ENCODE measurements at regions not wholly inside any gene's neighbourhood (a gene's known extent, or its start where the extent isn't known, plus 50 kb on each side); places are given as distances from the start of the nearest gene placed in this dataset.

DNA sequence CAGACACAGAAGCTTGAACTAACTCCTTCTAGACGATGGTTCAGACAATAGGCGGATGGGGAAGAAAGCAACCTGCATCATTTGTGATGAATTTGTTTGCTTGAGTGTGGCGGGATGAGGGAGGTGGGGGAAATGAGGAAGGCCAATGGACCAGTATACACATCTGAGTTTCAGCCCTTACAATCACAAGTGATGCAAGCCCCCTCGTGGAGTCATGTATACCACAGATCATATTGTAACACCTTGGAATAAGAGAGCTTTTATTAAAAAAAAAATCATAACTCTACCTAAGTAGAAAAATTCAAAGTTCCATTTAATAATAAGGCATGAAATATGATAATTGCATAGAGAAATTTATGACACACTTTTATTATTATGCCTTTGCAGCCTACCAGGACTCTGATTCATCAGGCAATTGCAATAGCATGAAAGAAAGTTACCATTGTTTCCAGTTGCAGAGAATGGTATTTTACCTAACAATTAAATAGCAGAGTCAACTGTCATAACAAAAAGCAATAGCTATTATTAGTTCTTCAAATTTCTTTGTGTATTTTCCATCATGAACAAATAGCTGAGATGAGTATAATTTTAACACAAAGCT, 230.2 kb upstream of the AKR1E2 start:
- DNase-seq = no peak
- peaks cover 8% of the 10 kb centered on the region for H3K27me3 Mint-ChIP-seq
- H3K4me3 Mint-ChIP-seq = no peak overlapping the region
- TF ChIP-seq CTCF (IDR thresholded peaks at IDR 0.05) = no peak
- ATAC-seq = no peak
- H3K36me3 Mint-ChIP-seq (ENCODE audit: low read depth) = no peaks in the 10 kb centered on the region
- intact Hi-C loops (cut with micrococcal nuclease) = no loop called here
- ChIA-PET CTCF (no interaction called here), POLR2A (no interaction called here)
- H3K9me3 Mint-ChIP-seq = no peaks in the 10 kb centered on the region
- H3K4me1 Mint-ChIP-seq (ENCODE audit: low read depth) = no peaks in the 10 kb centered on the region
- no peak overlapping the region for H3K27ac Mint-ChIP-seq

- H3K4me1 Mint-ChIP-seq (ENCODE audit: low read depth) = no peaks in the 10 kb centered on the region
- H3K9me3 Mint-ChIP-seq = no peaks in the 10 kb centered on the region
- H3K4me3 Mint-ChIP-seq = no peak overlapping the region
- no peak overlapping the region for H3K27ac Mint-ChIP-seq
- TF ChIP-seq CTCF (IDR thresholded peaks at IDR 0.05) = no peak
- H3K36me3 Mint-ChIP-seq (ENCODE audit: low read depth) = no peaks in the 10 kb centered on the region
- ATAC-seq (no peak), DNase-seq (no peak)
- POLR2A ChIA-PET = no interaction called here
- CTCF ChIA-PET = no interaction called here
- intact Hi-C loops (cut with micrococcal nuclease) = no loop called here
- peaks cover 5% of the 10 kb centered on the region for H3K27me3 Mint-ChIP-seq
Observed at GRCh38 chr10:4590807-4591206, 235.2 kb upstream of the AKR1E2 start.

DNA sequence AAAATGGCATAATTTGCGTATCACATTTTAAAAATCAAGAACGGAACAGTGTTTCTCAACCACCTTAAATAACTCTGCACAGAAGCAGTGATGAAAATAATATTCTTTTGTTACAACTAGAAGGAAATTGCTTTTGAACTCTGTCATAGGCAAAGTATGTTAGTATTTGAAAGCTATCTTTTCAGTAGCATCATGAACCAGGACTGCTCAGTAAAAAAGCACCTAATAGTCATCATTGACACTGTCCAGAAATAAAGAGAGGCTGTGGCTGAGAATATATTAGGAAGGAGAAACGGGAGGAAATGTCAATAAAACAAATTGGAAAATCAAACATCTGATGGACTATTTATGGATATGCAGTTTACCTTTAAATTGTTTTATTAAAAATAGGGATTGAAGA, 237.2 kb upstream of the AKR1E2 start:
- ChIA-PET CTCF (no interaction called here), POLR2A (no interaction called here)
- no peak for TF ChIP-seq CTCF (IDR thresholded peaks at IDR 0.05)
- no peak overlapping the region for H3K27ac Mint-ChIP-seq
- no peak for ATAC-seq
- intact Hi-C loops (cut with micrococcal nuclease) = no loop called here
- H3K27me3 Mint-ChIP-seq = peaks cover 4% of the 10 kb centered on the region
- no peak for DNase-seq
- no peak overlapping the region for H3K4me3 Mint-ChIP-seq
- no peaks in the 10 kb centered on the region for H3K9me3 Mint-ChIP-seq
- no peaks in the 10 kb centered on the region for H3K4me1 Mint-ChIP-seq (ENCODE audit: low read depth)
- H3K36me3 Mint-ChIP-seq (ENCODE audit: low read depth) = no peaks in the 10 kb centered on the region

DNA sequence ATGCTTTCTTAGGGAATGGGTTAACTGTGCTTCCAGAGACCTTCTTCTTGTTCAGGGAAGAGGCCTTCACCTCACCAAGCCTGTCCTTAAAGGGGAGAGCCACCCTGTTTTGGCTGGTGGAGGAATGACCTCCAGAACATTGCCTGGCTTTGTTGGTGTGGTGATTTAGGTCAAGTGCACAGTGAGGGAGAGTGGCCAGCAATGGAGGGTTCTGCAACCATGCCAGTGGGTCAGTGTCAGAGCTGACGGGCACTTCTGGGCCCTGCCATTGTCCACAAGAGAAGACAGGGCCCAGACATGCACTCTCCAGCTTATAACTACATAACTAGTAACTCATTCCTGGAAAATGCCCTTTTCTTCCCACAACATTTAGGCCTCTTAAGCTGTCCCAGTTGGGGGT, 238.5 kb upstream of the AKR1E2 start:
- no peaks in the 10 kb centered on the region for H3K4me1 Mint-ChIP-seq (ENCODE audit: low read depth)
- CTCF ChIA-PET = no interaction called here
- TF ChIP-seq CTCF (IDR thresholded peaks at IDR 0.05) = no peak
- DNase-seq (no peak), ATAC-seq (no peak)
- H3K36me3 Mint-ChIP-seq (ENCODE audit: low read depth) = no peaks in the 10 kb centered on the region
- no peak overlapping the region for H3K4me3 Mint-ChIP-seq
- intact Hi-C loops (cut with micrococcal nuclease) = no loop called here
- peaks cover 9% of the 10 kb centered on the region for H3K27me3 Mint-ChIP-seq
- H3K9me3 Mint-ChIP-seq = no peaks in the 10 kb centered on the region
- no peak overlapping the region for H3K27ac Mint-ChIP-seq
- POLR2A ChIA-PET = no interaction called here

- Mint-ChIP-seq H3K9me3 (no peaks in the 10 kb centered on the region), H3K4me3 (no peak overlapping the region), H3K36me3 (ENCODE audit: low read depth) (no peaks in the 10 kb centered on the region), H3K4me1 (ENCODE audit: low read depth) (no peaks in the 10 kb centered on the region), H3K27ac (no peak overlapping the region), H3K27me3 (peaks cover 11% of the 10 kb centered on the region)
- no peak for TF ChIP-seq CTCF (IDR thresholded peaks at IDR 0.05)
- no peak for ATAC-seq
- ChIA-PET CTCF (no interaction called here), POLR2A (no interaction called here)
- no peak for DNase-seq
- intact Hi-C loops (cut with micrococcal nuclease) = no loop called here
Observed at GRCh38 chr10:4586776-4587175, 239.2 kb upstream of the AKR1E2 start.
